A549 (cell line): ENCODE measurements at regions not wholly inside any gene's neighbourhood (a gene's known extent, or its start where the extent isn't known, plus 50 kb on each side); places are given as distances from the start of the nearest gene placed in this dataset.

ENCODE experiments used
- ATAC-seq, 2 experiments: fragments of 200-7000 bp in 1 of 2; fragments of >200 bp in 1 of 2; cut with Nextera tagmentation in 1 of 2; cut with Tn5 transposase in 1 of 2; 3 replicates each; pipeline versions ENCODE4 v1.8.0 to v1.9.1; 2018 to 2020; ENCODE audit warnings: mild to moderate bottlenecking in 1 of 2, moderate library complexity in 1 of 2
- CTCF ChIA-PET: fragments of 300-600 bp; sonication (Branson Sonifier 250); formaldehyde crosslinking; extraction: SDS; loops from one replicate; lab custom pipeline; 2021; ENCODE audit warnings: antibody characterized with exemption, inconsistent platforms; lab: Yijun Ruan, JAX
- POLR2A ChIA-PET: fragments of 350-600 bp; formaldehyde crosslinking; extraction: SDS; loops from one replicate; lab custom pipeline; 2021; ENCODE audit warnings: antibody characterized with exemption, inconsistent platforms; lab: Yijun Ruan, JAX
- DNase-seq, 2 experiments: peaks; one replicate each; pipeline versions ENCODE4 v3.0.0 to v3.0.0-alpha.2; 2011 to 2016; ENCODE audit warnings: low read depth in 1 of 2, low spot score in 1 of 2
- FAIRE-seq: peaks from 2 replicates; lab custom pipeline; 2011; peaks lifted over from hg19 to GRCh38; lab: Jason Lieb, UNC
- H3K27ac ChIP-seq, 2 experiments: fragments of >200 bp; sonication (Bioruptor Twin); formaldehyde crosslinking; 3 replicates each; pipeline ENCODE4 v1.5.1; 2016 to 2017
- H3K4me1 ChIP-seq: fragments of >200 bp; sonication (Bioruptor Twin); formaldehyde crosslinking; 3 replicates; pipeline ENCODE4 v1.6.1; 2016
- H3K4me2 ChIP-seq: fragments of >200 bp; sonication (Bioruptor Twin); formaldehyde crosslinking; 3 replicates; pipeline ENCODE4 v1.6.1; 2016
- H3K4me3 ChIP-seq: fragments of >200 bp; sonication (Bioruptor Twin); formaldehyde crosslinking; 3 replicates; pipeline ENCODE4 v1.5.1; 2016
- H3K9me3 ChIP-seq: fragments of >200 bp; sonication (Bioruptor Twin); formaldehyde crosslinking; 3 replicates; pipeline ENCODE4 v1.6.1; 2016
- BHLHE40 ChIP-seq: IDR thresholded peaks from 2 replicates; pipeline ENCODE4 v1.6.1; 2012; ENCODE audit warnings: low read depth, low read length, inconsistent platforms
- CEBPB ChIP-seq, 2 experiments: fragments of >200 bp in 1 of 2; sonication (Bioruptor Twin) in 1 of 2; formaldehyde crosslinking in 1 of 2; IDR thresholded peaks; 2 replicates each; pipeline ENCODE4 v1.6.1; 2012 to 2016
- FOSB ChIP-seq: fragments of 250-450 bp; sonication (Bioruptor Pico); IDR thresholded peaks from 2 replicates; pipeline ENCODE4 v1.5.0; 2020; ENCODE audit warnings: mild to moderate bottlenecking, moderate library complexity
- FOSL2 ChIP-seq, 2 experiments: fragments of 450-650 bp in 1 of 2; fragments of >200 bp in 1 of 2; sonication (Bioruptor Twin) in 1 of 2; formaldehyde crosslinking; IDR thresholded peaks; 2 replicates each; pipeline versions ENCODE4 v1.5.0 to v1.6.1; 2016 to 2020; ENCODE audit warnings: mild to moderate bottlenecking in 1 of 2, moderate library complexity in 1 of 2
- FOXS1 ChIP-seq: fragments of 250-450 bp; sonication (Bioruptor Pico); IDR thresholded peaks from 2 replicates; pipeline ENCODE4 v1.5.0; 2020; ENCODE audit warnings: mild to moderate bottlenecking, moderate library complexity
- HOXA7 ChIP-seq: fragments of 250-450 bp; sonication (Bioruptor Pico); IDR thresholded peaks from 2 replicates; pipeline ENCODE4 v1.5.0; 2020; ENCODE audit warnings: mild to moderate bottlenecking, moderate library complexity
- NR3C1 ChIP-seq: fragments of >200 bp; sonication (Bioruptor Twin); formaldehyde crosslinking; IDR thresholded peaks from 3 replicates; pipeline ENCODE4 v1.6.1; 2017
- PHF8 ChIP-seq: fragments of 200-600 bp; sonication (generic); IDR thresholded peaks from 2 replicates; pipeline ENCODE4 v1.6.1; 2016; ENCODE audit warnings: low read depth, mild to moderate bottlenecking, antibody characterized with exemption, moderate library complexity, borderline replicate concordance
- POLR2AphosphoS2 ChIP-seq: conservative IDR thresholded peaks from 2 replicates; pipeline ENCODE4 v1.6.1; 2012; ENCODE audit warnings: low read length, improper control_type of control experiment, inconsistent platforms
- RAD21 ChIP-seq, 2 experiments: fragments of >200 bp in 1 of 2; sonication (Bioruptor Twin) in 1 of 2; formaldehyde crosslinking in 1 of 2; IDR thresholded peaks in 1 of 2; conservative IDR thresholded peaks in 1 of 2; 2 replicates in 1 of 2; 3 replicates in 1 of 2; pipeline ENCODE4 v1.6.1; 2012 to 2018; ENCODE audit warnings: inconsistent platforms in 1 of 2
- RARB ChIP-seq: fragments of 250-450 bp; sonication (Bioruptor Pico); IDR thresholded peaks from 2 replicates; pipeline ENCODE4 v1.8.0; 2021; ENCODE audit warnings: mild to moderate bottlenecking, moderate library complexity
- RCOR1 ChIP-seq: fragments of 150-350 bp; IDR thresholded peaks from 2 replicates; pipeline ENCODE4 v1.6.1; 2014; ENCODE audit warnings: antibody characterized with exemption, low read length, low read depth
- RFX5 ChIP-seq: fragments of 450-650 bp; IDR thresholded peaks from 2 replicates; pipeline ENCODE4 v1.7.1; 2014; ENCODE audit warnings: antibody characterized with exemption, mild to moderate bottlenecking, moderate library complexity
- ZNF302 ChIP-seq: fragments of 250-450 bp; sonication (Bioruptor Pico); IDR thresholded peaks from 2 replicates; pipeline ENCODE4 v1.9.0; 2021; ENCODE audit warnings: inconsistent platforms, mild to moderate bottlenecking, moderate library complexity
- WGBS: methylation state at CpG from one replicate; pipeline ENCODE4 v1.1.6; 2017; ENCODE audit errors: missing lambda C conversion rate; 5-methylcytosine and 5-hydroxymethylcytosine counted together
- TF ChIP-seq, protein P1 (sequence below): fragments of 250-450 bp; sonication (Bioruptor Pico); IDR thresholded peaks from 2 replicates; pipeline ENCODE4 v1.5.0; 2020; ENCODE audit warnings: low read depth, mild to moderate bottlenecking, moderate library complexity
- TF ChIP-seq, protein P2 (sequence below): fragments of 150-350 bp; IDR thresholded peaks from 2 replicates; pipeline ENCODE4 v1.6.1; 2014; ENCODE audit warnings: low read depth, mild to moderate bottlenecking, low read length

DNA sequence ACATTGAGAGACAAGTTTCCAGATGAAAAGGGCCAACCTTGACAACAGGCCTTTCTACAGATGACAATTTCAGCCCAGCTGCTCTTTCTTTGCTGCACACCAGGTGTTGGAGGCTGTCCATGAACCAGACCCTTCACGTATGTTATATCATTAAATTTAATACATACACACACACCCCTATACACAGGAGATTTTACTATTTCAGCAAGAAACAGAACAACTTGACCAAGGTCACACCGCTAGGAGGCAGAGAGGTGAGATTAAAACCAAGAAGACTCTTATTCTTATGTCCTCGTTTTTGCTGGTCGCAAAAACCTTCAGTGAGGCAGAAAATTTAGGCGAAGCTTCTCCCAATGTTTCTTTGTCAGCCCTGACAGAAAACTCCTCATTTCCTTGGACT, 1585.9 kb downstream of the AACS start:
- no peak overlapping the region for H3K4me3 ChIP-seq
- ChIA-PET CTCF (interaction anchor here (1.6 kb wide), 1 partner anchor 9 kb away, joined by 4 read pairs; no protein-coding TSS in a partner anchor), POLR2A (no interaction called here)
- 20% methylated on average over 5 of the region's 5 CpGs for WGBS
- FAIRE-seq (no peak), DNase-seq (no peak), ATAC-seq (no peak)
- TF ChIP-seq NR3C1 (no peak), POLR2AphosphoS2 (no peak), ZNF302 (CRISPR knock-in tag) (no peak), CEBPB (IDR thresholded peaks at IDR 0.05) (no peak)
- H3K4me1 ChIP-seq = no peaks in the 10 kb centered on the region
- no peak overlapping the region for H3K27ac ChIP-seq
- H3K9me3 ChIP-seq = no peaks in the 10 kb centered on the region
- H3K4me2 ChIP-seq = no peak overlapping the region

DNA sequence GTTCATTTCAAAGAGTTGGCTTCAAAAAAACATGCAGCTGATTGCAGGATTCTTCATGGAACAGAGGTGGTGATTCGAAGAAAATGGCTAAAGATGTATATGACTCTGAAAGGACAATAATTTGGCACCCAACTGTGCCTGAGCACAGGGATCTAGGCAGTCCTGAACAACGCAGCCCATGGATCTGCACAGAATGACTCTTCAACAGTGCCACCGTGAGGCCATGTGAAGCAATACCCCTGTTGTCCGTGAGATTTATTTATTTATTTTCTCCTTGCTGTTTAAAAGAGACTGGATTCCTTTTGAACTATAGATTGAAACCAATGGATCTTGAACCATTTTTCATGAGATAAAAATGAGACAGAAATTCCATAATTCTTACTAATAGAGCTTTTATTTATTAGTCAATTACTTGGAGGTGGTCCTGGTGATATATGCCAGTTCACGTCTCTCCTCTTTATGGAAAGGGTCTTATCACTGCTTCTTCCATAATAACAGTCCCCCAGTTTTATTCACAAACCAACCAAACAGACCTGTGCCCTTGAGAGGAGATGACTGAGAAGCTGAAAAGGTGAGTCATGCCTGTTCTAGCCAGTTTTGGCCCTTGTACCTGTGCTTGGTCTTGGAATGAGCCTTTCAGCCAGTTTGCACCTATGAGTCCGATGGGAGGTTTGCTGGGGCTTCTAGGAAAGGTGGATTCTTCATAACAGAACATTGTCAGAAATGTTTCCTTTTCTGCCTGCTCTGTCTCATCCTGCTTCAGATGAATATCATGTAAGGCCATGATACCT, 1598.3 kb downstream of the AACS start:
- no peak for TF ChIP-seq BHLHE40
- no peak for TF ChIP-seq RARB (CRISPR knock-in tag)
- TF ChIP-seq RAD21 (conservative IDR thresholded peaks at IDR 0.05 in 1 of 2, IDR thresholded peaks at IDR 0.05 in 1 of 2) = peak in 1 of 2 experiments; percentile 30; a peak in 1 of 5 replicates
- TF ChIP-seq, protein P1, sequence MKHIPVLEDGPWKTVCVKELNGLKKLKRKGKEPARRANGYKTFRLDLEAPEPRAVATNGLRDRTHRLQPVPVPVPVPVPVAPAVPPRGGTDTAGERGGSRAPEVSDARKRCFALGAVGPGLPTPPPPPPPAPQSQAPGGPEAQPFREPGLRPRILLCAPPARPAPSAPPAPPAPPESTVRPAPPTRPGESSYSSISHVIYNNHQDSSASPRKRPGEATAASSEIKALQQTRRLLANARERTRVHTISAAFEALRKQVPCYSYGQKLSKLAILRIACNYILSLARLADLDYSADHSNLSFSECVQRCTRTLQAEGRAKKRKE (CRISPR knock-in tag) = no peak
- WGBS = 4% methylated on average over 6 of the region's 6 CpGs
- Histone ChIP-seq H3K4me1 (no peaks in the 10 kb centered on the region), H3K27ac (no peak overlapping the region), H3K9me3 (peaks cover 9% of the 10 kb centered on the region; the same call in 2 of the 3 replicates), H3K4me3 (no peak overlapping the region), H3K4me2 (no peak overlapping the region)
- ATAC-seq (peak in 1 of 2 experiments; percentile 52; a peak in 2 of 6 replicates), FAIRE-seq (no peak), DNase-seq (peak; percentile 8 to 61)
- CTCF ChIA-PET = no interaction called here
- POLR2A ChIA-PET = no interaction called here

DNA sequence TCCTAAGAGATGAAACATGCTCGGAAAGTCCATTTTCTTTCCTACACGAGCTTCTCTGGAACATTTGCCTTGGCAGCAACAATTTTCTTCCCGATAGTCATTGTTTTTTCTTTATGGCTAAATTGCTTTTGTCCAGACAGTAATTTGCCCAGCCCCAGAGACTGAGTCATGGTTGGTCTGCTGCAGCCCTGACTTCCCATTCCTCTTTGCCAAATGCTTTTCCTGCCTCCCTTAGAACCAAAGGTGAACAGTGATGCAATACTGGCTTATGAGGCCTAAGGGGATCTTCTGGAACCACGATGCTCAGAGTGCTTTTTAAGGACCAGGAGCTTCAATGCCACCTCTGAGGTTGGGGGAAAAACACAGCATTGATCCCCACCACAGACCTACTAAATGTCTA, 1599.6 kb upstream of the TMEM132C start:
- ATAC-seq (no peak), FAIRE-seq (no peak)
- H3K4me2 ChIP-seq = no peak overlapping the region
- WGBS = 1% methylated on average over 4 of the region's 4 CpGs
- CTCF ChIA-PET = no interaction called here
- no peak for TF ChIP-seq RFX5
- no peak for TF ChIP-seq HOXA7
- no peak for TF ChIP-seq FOSL2 (IDR thresholded peaks at IDR 0.05)
- TF ChIP-seq FOSL2 (CRISPR knock-in tag; IDR thresholded peaks at IDR 0.05) = no peak
- TF ChIP-seq, protein P2, sequence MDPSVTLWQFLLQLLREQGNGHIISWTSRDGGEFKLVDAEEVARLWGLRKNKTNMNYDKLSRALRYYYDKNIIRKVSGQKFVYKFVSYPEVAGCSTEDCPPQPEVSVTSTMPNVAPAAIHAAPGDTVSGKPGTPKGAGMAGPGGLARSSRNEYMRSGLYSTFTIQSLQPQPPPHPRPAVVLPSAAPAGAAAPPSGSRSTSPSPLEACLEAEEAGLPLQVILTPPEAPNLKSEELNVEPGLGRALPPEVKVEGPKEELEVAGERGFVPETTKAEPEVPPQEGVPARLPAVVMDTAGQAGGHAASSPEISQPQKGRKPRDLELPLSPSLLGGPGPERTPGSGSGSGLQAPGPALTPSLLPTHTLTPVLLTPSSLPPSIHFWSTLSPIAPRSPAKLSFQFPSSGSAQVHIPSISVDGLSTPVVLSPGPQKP = no peak
- no peak for TF ChIP-seq PHF8
- TF ChIP-seq POLR2AphosphoS2 = no peak
- no peak for TF ChIP-seq FOSB (CRISPR knock-in tag)
- TF ChIP-seq, all 56 proteins: peak for 0
- peak in 1 of 2 experiments; percentile 2 for DNase-seq
- H3K4me3 ChIP-seq = no peak overlapping the region
- POLR2A ChIA-PET = no interaction called here
- no peak overlapping the region for H3K27ac ChIP-seq
- peaks cover 9% of the 10 kb centered on the region; the same call in 2 of the 3 replicates for H3K9me3 ChIP-seq
- H3K4me1 ChIP-seq = no peaks in the 10 kb centered on the region

DNA sequence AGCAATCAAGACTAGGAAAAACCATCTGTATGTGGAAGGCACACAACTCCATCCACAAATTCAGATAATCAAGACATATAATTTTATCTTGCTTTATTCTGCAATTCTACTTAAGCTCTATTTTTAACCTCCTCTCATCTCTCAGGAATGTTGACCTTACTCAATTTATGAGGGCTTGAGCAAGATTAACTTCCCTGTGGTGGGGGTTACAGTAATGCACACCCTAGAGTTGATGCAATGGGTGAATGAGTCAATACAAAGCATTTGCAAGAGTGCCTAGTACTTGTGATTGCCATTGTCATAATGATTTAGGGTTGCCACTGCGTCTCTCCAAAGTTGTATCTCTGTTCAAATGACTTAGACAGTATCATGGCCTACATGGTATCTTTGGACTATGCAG, 1598.4 kb upstream of the TMEM132C start:
- Histone ChIP-seq H3K27ac (no peak overlapping the region), H3K4me3 (no peak overlapping the region), H3K4me2 (no peak overlapping the region), H3K4me1 (no peaks in the 10 kb centered on the region), H3K9me3 (peaks cover 2% of the 10 kb centered on the region; the same call in 1 of the 3 replicates)
- 0% methylated on average over 1 of the region's 1 CpG for WGBS
- FAIRE-seq (no peak), DNase-seq (peak in 1 of 2 experiments; percentile 3), ATAC-seq (no peak)
- TF ChIP-seq RARB (CRISPR knock-in tag) (no peak), PHF8 (no peak), FOXS1 (no peak), RCOR1 (no peak)
- ChIA-PET POLR2A (no interaction called here), CTCF (no interaction called here)
